ENCODE measurements at regions not wholly inside any gene's neighbourhood (a gene's known extent, or its start where the extent isn't known, plus 50 kb on each side); places are given as distances from the start of the nearest gene placed in this dataset.

DNA sequence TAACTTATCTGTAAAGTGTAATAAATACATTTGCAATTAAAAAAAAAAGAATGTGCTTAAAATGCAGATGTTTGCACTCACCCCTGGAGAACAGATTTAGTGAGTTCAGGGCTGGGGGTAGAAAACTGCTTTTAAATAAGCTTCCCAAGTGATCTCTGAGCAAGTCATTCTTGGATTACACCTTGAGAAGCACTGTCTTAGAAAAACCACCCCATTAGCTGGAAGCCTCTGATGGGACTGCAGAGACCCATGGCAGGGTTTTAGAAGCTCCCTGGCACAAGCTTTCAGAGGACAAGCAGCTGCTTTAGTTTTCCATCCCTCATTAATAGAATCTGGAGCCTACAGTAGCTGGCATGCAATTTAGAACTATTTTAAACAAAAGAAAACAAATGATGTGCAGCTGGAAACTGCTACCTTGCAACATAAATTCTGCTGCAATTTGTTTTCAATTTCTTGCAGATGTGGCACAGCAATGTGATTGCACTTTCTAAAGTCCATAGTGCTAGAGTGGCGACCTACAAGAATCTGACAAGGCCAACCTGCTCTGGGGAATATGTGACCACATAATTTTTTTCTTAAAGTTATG lies 141.5 kb downstream of the CDC42EP3 start:
- TF ChIP-seq POLR2A (IDR thresholded peaks at IDR 0.05), result no peak
- TF ChIP-seq, protein P1, sequence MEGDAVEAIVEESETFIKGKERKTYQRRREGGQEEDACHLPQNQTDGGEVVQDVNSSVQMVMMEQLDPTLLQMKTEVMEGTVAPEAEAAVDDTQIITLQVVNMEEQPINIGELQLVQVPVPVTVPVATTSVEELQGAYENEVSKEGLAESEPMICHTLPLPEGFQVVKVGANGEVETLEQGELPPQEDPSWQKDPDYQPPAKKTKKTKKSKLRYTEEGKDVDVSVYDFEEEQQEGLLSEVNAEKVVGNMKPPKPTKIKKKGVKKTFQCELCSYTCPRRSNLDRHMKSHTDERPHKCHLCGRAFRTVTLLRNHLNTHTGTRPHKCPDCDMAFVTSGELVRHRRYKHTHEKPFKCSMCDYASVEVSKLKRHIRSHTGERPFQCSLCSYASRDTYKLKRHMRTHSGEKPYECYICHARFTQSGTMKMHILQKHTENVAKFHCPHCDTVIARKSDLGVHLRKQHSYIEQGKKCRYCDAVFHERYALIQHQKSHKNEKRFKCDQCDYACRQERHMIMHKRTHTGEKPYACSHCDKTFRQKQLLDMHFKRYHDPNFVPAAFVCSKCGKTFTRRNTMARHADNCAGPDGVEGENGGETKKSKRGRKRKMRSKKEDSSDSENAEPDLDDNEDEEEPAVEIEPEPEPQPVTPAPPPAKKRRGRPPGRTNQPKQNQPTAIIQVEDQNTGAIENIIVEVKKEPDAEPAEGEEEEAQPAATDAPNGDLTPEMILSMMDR (IDR thresholded peaks at IDR 0.05), result no peak
